ENCODE measurements at regions not wholly inside any gene's neighbourhood (a gene's known extent, or its start where the extent isn't known, plus 50 kb on each side); places are given as distances from the start of the nearest gene placed in this dataset.

GRCh38 chr18:45166341-45166835 lies 448.9 kb upstream of the SLC14A2 start:
- no peak for TF ChIP-seq POLR2A (IDR thresholded peaks at IDR 0.05; ENCODE audit: extremely low read depth, insufficient read length)
- TF ChIP-seq, protein P1, sequence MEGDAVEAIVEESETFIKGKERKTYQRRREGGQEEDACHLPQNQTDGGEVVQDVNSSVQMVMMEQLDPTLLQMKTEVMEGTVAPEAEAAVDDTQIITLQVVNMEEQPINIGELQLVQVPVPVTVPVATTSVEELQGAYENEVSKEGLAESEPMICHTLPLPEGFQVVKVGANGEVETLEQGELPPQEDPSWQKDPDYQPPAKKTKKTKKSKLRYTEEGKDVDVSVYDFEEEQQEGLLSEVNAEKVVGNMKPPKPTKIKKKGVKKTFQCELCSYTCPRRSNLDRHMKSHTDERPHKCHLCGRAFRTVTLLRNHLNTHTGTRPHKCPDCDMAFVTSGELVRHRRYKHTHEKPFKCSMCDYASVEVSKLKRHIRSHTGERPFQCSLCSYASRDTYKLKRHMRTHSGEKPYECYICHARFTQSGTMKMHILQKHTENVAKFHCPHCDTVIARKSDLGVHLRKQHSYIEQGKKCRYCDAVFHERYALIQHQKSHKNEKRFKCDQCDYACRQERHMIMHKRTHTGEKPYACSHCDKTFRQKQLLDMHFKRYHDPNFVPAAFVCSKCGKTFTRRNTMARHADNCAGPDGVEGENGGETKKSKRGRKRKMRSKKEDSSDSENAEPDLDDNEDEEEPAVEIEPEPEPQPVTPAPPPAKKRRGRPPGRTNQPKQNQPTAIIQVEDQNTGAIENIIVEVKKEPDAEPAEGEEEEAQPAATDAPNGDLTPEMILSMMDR (IDR thresholded peaks at IDR 0.05; ENCODE audit: low read depth, low read length): no peak
